WTC11 (cell line): ENCODE measurements at regions not wholly inside any gene's neighbourhood (a gene's known extent, or its start where the extent isn't known, plus 50 kb on each side); places are given as distances from the start of the nearest gene placed in this dataset.

Experiments used
- ATAC-seq: fragments of 200-7000 bp; cut with Tn5 transposase; 2 replicates; pipeline ENCODE4 v1.10.0; 2021; ENCODE audit warnings: mild to moderate bottlenecking, moderate library complexity
- CTCF ChIA-PET: fragments of 300-600 bp; sonication (Branson Sonifier 250); formaldehyde crosslinking; loops from one replicate; lab custom pipeline; 2021; ENCODE audit warnings: antibody characterized with exemption; lab: Charles Lee
- POLR2A ChIA-PET: fragments of 350-600 bp; sonication (Branson Sonifier 250); formaldehyde crosslinking; loops from one replicate; lab custom pipeline; 2021; ENCODE audit warnings: antibody characterized with exemption; lab: Charles Lee
- DNase-seq: peaks from one replicate; pipeline ENCODE4 v3.0.0; 2021; ENCODE audit warnings: low spot score
- H3K27ac Mint-ChIP-seq: 2 replicates; pipeline ENCODE4 v1.8.0; 2021; ENCODE audit warnings: mixed read lengths
- H3K27me3 Mint-ChIP-seq: 2 replicates; pipeline ENCODE4 v1.8.0; 2021; ENCODE audit warnings: low read depth, mild to moderate bottlenecking, moderate library complexity, mixed read lengths
- H3K36me3 Mint-ChIP-seq: 2 replicates; pipeline ENCODE4 v1.8.0; 2021; ENCODE audit warnings: mixed read lengths
- H3K4me1 Mint-ChIP-seq: 2 replicates; pipeline ENCODE4 v1.8.0; 2022; ENCODE audit warnings: mixed read lengths
- H3K4me3 Mint-ChIP-seq: 2 replicates; pipeline ENCODE4 v1.8.0; 2021; ENCODE audit warnings: mild to moderate bottlenecking, moderate library complexity, mixed read lengths
- H3K9me3 Mint-ChIP-seq: 2 replicates; pipeline ENCODE4 v1.8.0; 2021; ENCODE audit warnings: mixed read lengths
- ARID4B ChIP-seq: sonication (generic); formaldehyde crosslinking; IDR thresholded peaks from 2 replicates; pipeline ENCODE4 v1.8.0; 2023; ENCODE audit warnings: missing genetic modification reagents, mild to moderate bottlenecking, borderline replicate concordance
- ATF3 ChIP-seq: sonication (generic); formaldehyde crosslinking; conservative IDR thresholded peaks from 2 replicates; pipeline ENCODE4 v1.8.1; 2022; ENCODE audit warnings: mild to moderate bottlenecking, missing genetic modification reagents
- CREB1 ChIP-seq: sonication (generic); formaldehyde crosslinking; IDR thresholded peaks from 2 replicates; pipeline ENCODE4 v1.8.0; 2023; ENCODE audit warnings: mild to moderate bottlenecking, missing genetic modification reagents
- CTCF ChIP-seq: fragments of 200-600 bp; IDR thresholded peaks from 2 replicates; pipeline ENCODE4 v1.8.0; 2022; ENCODE audit warnings: antibody characterized with exemption
- E2F4 ChIP-seq: sonication (generic); formaldehyde crosslinking; IDR thresholded peaks from 2 replicates; pipeline ENCODE4 v1.8.1; 2022; ENCODE audit warnings: low read depth, mild to moderate bottlenecking, moderate library complexity, missing genetic modification reagents, borderline replicate concordance
- EMX1 ChIP-seq: fragments of 250-450 bp; sonication (Bioruptor Pico); IDR thresholded peaks from 2 replicates; pipeline ENCODE4 v1.8.0; 2021; ENCODE audit warnings: mild to moderate bottlenecking
- FOXP1 ChIP-seq: sonication (generic); formaldehyde crosslinking; IDR thresholded peaks from 2 replicates; pipeline ENCODE4 v1.8.0; 2022; ENCODE audit warnings: missing genetic modification reagents, mild to moderate bottlenecking, moderate library complexity, borderline replicate concordance
- GRHL2 ChIP-seq: fragments of 250-450 bp; sonication (Bioruptor Pico); IDR thresholded peaks from 2 replicates; pipeline ENCODE4 v1.8.0; 2022; ENCODE audit warnings: mild to moderate bottlenecking, moderate library complexity; ENCODE audit not compliant: insufficient replicate concordance, severe bottlenecking
- JUN ChIP-seq: sonication (generic); formaldehyde crosslinking; IDR thresholded peaks from 2 replicates; pipeline ENCODE4 v1.8.0; 2023; ENCODE audit warnings: mild to moderate bottlenecking, missing genetic modification reagents
- KAT7 ChIP-seq: sonication (generic); formaldehyde crosslinking; IDR thresholded peaks from 2 replicates; pipeline ENCODE4 v1.8.1; 2023; ENCODE audit warnings: missing genetic modification reagents, mild to moderate bottlenecking, borderline replicate concordance
- MLX ChIP-seq: sonication (generic); formaldehyde crosslinking; IDR thresholded peaks from 2 replicates; pipeline ENCODE4 v1.8.1; 2023; ENCODE audit warnings: mild to moderate bottlenecking, missing genetic modification reagents, moderate library complexity
- MXD4 ChIP-seq: fragments of 250-450 bp; sonication (Bioruptor Pico); IDR thresholded peaks from 2 replicates; pipeline ENCODE4 v1.8.0; 2021; ENCODE audit warnings: mild to moderate bottlenecking, moderate library complexity, borderline replicate concordance
- NR1H2 ChIP-seq: sonication (generic); formaldehyde crosslinking; IDR thresholded peaks from 2 replicates; pipeline ENCODE4 v1.9.0; 2021; ENCODE audit warnings: mild to moderate bottlenecking, moderate library complexity, missing genetic modification reagents
- TP53 ChIP-seq: sonication (generic); formaldehyde crosslinking; IDR thresholded peaks from 2 replicates; pipeline ENCODE4 v1.8.1; 2023; ENCODE audit warnings: mild to moderate bottlenecking, missing genetic modification reagents
- ZBTB21 ChIP-seq: sonication (generic); formaldehyde crosslinking; IDR thresholded peaks from 2 replicates; pipeline ENCODE4 v1.8.1; 2023; ENCODE audit warnings: mild to moderate bottlenecking, missing genetic modification reagents, borderline replicate concordance
- ZBTB43 ChIP-seq: sonication (generic); formaldehyde crosslinking; IDR thresholded peaks from 2 replicates; pipeline ENCODE4 v1.8.1; 2023; ENCODE audit warnings: mild to moderate bottlenecking, missing genetic modification reagents
- ZNF512 ChIP-seq: sonication (generic); formaldehyde crosslinking; IDR thresholded peaks from 2 replicates; pipeline ENCODE4 v1.8.1; 2022; ENCODE audit warnings: missing genetic modification reagents, borderline replicate concordance

- ChIA-PET CTCF (no interaction called here), POLR2A (no interaction called here)
- H3K27ac Mint-ChIP-seq = no peak overlapping the region
- H3K27me3 Mint-ChIP-seq = no peaks in the 10 kb centered on the region; the same call in 1 of the 2 replicates
- H3K9me3 Mint-ChIP-seq = no peaks in the 10 kb centered on the region
- no peak for ATAC-seq
- H3K4me3 Mint-ChIP-seq = no peak overlapping the region
- no peak for DNase-seq
- TF ChIP-seq GRHL2 = no peak
- no peak for TF ChIP-seq ZBTB43 (CRISPR knock-in tag)
- TF ChIP-seq ARID4B = no peak
- no peak for TF ChIP-seq ZNF512 (CRISPR knock-in tag)
- TF ChIP-seq CTCF = no peak
- no peak for TF ChIP-seq E2F4
- no peak for TF ChIP-seq TP53 (CRISPR knock-in tag)
- TF ChIP-seq MXD4 (CRISPR knock-in tag) = no peak
- TF ChIP-seq MLX (CRISPR knock-in tag) = no peak
- no peak for TF ChIP-seq FOXP1 (CRISPR knock-in tag)
- TF ChIP-seq ATF3 (CRISPR knock-in tag) = no peak
- TF ChIP-seq NR1H2 (CRISPR knock-in tag) = no peak
- TF ChIP-seq JUN (CRISPR knock-in tag) = no peak
- TF ChIP-seq ZBTB21 (CRISPR knock-in tag) = no peak
- no peak for TF ChIP-seq CREB1 (CRISPR knock-in tag)
- no peak for TF ChIP-seq EMX1
- no peak for TF ChIP-seq KAT7 (CRISPR knock-in tag)
- H3K4me1 Mint-ChIP-seq = no peaks in the 10 kb centered on the region
- no peaks in the 10 kb centered on the region for H3K36me3 Mint-ChIP-seq
Measured at GRCh38 chr1:98172022-98172421, 251.2 kb upstream of the DPYD start.
